ENCODE measurements at regions not wholly inside any gene's neighbourhood (a gene's known extent, or its start where the extent isn't known, plus 50 kb on each side); places are given as distances from the start of the nearest gene placed in this dataset.

GRCh38 chr7:127446842-127447241 is 54.3 kb upstream of the ZNF800 start:
- DNase-seq = no peak
